ENCODE measurements at regions not wholly inside any gene's neighbourhood (a gene's known extent, or its start where the extent isn't known, plus 50 kb on each side); places are given as distances from the start of the nearest gene placed in this dataset.

DNA sequence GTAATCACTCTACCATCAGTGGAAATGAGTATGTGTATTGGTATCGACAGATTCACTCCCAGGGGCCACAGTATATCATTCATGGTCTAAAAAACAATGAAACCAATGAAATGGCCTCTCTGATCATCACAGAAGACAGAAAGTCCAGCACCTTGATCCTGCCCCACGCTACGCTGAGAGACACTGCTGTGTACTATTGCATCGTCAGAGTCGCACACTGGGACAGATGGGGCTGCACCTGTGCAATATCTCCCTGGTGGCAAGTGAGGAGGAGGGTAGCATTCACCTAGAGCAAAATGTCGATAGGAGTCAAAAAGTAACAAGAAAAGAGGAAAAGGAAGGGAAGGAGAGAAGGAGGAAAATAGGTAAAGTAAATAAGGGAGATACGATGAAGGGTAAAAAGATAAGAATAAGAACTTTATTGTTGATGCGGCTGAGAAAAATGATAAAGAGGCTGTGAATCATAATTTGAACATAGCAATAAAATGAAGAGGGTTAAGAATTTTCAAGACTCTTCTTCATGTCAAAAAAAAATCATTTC, 450.5 kb upstream of the OR4E1 start:
- H3K27ac ChIP-seq: no peak overlapping the region
- TF ChIP-seq, protein P1, sequence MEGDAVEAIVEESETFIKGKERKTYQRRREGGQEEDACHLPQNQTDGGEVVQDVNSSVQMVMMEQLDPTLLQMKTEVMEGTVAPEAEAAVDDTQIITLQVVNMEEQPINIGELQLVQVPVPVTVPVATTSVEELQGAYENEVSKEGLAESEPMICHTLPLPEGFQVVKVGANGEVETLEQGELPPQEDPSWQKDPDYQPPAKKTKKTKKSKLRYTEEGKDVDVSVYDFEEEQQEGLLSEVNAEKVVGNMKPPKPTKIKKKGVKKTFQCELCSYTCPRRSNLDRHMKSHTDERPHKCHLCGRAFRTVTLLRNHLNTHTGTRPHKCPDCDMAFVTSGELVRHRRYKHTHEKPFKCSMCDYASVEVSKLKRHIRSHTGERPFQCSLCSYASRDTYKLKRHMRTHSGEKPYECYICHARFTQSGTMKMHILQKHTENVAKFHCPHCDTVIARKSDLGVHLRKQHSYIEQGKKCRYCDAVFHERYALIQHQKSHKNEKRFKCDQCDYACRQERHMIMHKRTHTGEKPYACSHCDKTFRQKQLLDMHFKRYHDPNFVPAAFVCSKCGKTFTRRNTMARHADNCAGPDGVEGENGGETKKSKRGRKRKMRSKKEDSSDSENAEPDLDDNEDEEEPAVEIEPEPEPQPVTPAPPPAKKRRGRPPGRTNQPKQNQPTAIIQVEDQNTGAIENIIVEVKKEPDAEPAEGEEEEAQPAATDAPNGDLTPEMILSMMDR (IDR thresholded peaks at IDR 0.05; ENCODE audit: low read depth, low read length): no peak
- DNase-seq: no peak
- H3K27me3 ChIP-seq (ENCODE audit: insufficient read depth, low read depth, severe bottlenecking): peaks cover 31% of the 10 kb centered on the region
- H3K4me3 ChIP-seq (ENCODE audit: low read depth, low read length): no peak overlapping the region
- H3K36me3 ChIP-seq: no peaks in the 10 kb centered on the region
- H3K9me3 ChIP-seq (ENCODE audit: severe bottlenecking): no peaks in the 10 kb centered on the region

DNA sequence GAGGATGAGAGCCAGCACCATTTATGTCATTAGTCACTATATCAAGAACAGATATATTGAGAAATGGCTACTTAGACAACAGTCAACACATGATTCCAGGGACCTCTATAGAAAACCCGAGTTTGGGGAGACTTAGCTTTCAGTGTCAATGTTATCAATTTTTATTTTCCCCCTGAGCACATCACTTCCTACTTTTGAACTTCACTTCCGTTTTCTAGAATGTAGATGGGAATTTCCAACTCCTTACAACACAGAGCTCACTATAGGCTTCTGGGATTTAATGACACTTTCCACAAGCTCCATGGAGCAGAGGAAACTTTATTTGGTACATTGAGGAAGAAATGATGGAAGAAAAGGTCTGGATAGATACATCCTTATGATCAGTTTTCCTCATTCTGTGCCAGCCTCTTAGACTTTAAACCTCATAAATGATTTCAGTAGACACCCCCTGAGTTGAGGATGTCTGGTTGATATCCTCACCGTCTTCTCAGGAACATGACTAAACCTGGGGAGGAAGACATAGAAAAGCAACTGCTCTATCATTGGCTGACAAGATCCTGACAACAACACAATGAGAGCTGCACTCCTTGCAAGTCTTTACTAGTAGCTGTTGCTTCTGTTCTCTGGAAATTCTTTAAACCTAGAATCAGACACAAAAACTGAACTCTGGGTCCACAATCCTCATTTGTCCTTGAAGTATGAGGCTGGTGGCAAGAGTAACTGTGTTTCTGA, 449.4 kb upstream of the OR4E1 start:
- TF ChIP-seq, protein P1 (IDR thresholded peaks at IDR 0.05; ENCODE audit: low read depth, low read length): no peak
- Histone ChIP-seq H3K36me3 (no peaks in the 10 kb centered on the region), H3K27ac (no peak overlapping the region), H3K4me3 (ENCODE audit: low read depth, low read length) (no peak overlapping the region), H3K9me3 (ENCODE audit: severe bottlenecking) (no peaks in the 10 kb centered on the region), H3K27me3 (ENCODE audit: insufficient read depth, low read depth, severe bottlenecking) (peaks cover 31% of the 10 kb centered on the region)
- no peak for DNase-seq

DNA sequence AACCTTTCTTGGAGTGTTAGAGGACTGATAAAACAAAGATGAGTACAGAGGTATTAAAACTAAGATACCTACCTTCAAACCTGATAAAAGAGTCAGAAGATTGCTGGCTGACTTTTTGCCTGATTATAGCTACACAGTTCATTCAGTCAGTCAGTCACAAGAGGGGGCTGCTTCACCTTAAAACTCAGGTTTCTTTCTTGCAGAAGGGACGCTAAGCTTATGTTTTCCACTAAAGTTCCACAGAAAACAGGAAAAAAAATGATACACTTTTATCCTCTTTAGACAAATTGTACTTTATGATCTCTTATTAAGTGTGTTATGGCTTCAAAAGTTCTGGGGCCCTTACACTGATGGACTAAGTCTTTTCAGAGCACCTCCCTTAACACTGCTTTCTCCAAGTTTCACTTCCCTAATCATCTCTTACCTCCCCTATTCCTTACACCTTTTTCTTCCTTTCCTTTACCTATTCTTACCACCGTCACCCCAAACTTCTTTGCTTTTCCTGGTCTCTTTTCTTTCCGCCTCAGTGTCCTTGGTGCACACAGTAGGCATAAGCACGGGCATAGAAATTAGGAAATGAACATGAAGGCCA, 448.7 kb upstream of the OR4E1 start:
- no peak for DNase-seq
- Histone ChIP-seq H3K36me3 (no peaks in the 10 kb centered on the region), H3K27me3 (ENCODE audit: insufficient read depth, low read depth, severe bottlenecking) (peaks cover 31% of the 10 kb centered on the region), H3K9me3 (ENCODE audit: severe bottlenecking) (no peaks in the 10 kb centered on the region), H3K4me3 (ENCODE audit: low read depth, low read length) (no peak overlapping the region), H3K27ac (no peak overlapping the region)
- TF ChIP-seq, protein P1 (IDR thresholded peaks at IDR 0.05; ENCODE audit: low read depth, low read length): no peak

DNA sequence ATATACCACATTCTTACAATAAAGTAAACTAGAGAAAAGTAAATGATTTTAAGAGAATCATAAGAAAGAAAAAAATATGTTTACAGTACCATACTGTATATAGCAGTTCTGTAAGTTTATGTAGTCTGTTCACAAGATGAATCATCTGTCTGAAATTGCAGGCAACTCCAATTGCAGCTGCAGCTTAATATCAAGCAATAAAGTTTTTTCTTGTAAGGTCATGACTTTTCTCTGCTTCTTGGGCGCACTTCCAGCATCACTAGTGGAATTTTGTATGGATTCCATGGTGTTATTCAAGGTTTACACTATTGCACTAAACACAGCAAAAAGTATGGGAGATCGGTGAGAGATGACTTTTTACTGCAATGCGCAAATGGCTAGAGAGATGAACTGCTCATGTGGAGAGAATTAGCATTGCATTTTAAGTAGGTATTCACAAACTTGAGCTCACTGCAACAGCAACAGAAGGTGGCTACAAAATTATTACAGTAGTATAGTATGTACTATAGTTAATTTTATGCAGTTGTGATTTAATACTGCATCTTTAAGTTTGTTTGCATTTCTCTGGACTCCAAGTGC, 445.4 kb upstream of the OR4E1 start:
- Histone ChIP-seq H3K9me3 (ENCODE audit: severe bottlenecking) (no peaks in the 10 kb centered on the region), H3K36me3 (no peaks in the 10 kb centered on the region), H3K27me3 (ENCODE audit: insufficient read depth, low read depth, severe bottlenecking) (peaks cover 35% of the 10 kb centered on the region), H3K27ac (no peak overlapping the region), H3K4me3 (ENCODE audit: low read depth, low read length) (no peak overlapping the region)
- TF ChIP-seq, protein P1 (IDR thresholded peaks at IDR 0.05; ENCODE audit: low read depth, low read length): no peak
- DNase-seq: no peak

DNA sequence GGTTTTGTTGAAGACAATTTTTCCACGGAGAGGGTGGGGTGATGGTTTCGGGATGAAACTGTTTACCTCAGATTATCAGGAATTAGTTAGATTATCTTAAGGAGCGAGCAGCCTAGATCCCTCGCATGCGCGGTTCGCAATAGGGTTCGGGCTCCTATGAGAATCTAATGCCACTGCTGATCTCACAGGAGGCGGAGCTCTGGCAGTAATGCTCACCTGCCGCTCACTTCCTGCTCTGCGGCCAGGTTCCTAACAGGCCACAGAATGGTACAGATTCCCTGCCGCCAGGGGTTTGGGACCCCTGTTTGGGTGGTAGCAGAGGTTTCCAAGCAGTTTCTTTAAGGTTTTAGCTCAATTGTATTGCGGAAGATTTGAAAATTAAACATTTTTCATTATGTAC, 439.8 kb upstream of the OR4E1 start:
- no peaks in the 10 kb centered on the region for H3K36me3 ChIP-seq
- H3K9me3 ChIP-seq (ENCODE audit: severe bottlenecking): no peaks in the 10 kb centered on the region
- no peak overlapping the region for H3K27ac ChIP-seq
- TF ChIP-seq, protein P1 (IDR thresholded peaks at IDR 0.05; ENCODE audit: low read depth, low read length): no peak
- DNase-seq: no peak
- H3K27me3 ChIP-seq (ENCODE audit: insufficient read depth, low read depth, severe bottlenecking): peaks cover 53% of the 10 kb centered on the region
- H3K4me3 ChIP-seq (ENCODE audit: low read depth, low read length): no peak overlapping the region
